PC-3 (cell line): ENCODE measurements at regions not wholly inside any gene's neighbourhood (a gene's known extent, or its start where the extent isn't known, plus 50 kb on each side); places are given as distances from the start of the nearest gene placed in this dataset.

Source experiments
- ATAC-seq: fragments of 200-7000 bp; cut with Tn5 transposase; 2 replicates; pipeline ENCODE4 v1.9.1; 2020; ENCODE audit warnings: mild to moderate bottlenecking, moderate library complexity
- BruUV-seq: library from RNA; stranded (reverse); fragments of 400-500 nt; replicated peaks from 2 replicates; lab custom pipeline; 2021; lab: Mats Ljungman, UMichigan
- CTCF ChIA-PET: fragments of 300-600 bp; sonication (Branson Sonifier 250); formaldehyde crosslinking; loops from one replicate; lab custom pipeline; 2022; ENCODE audit warnings: antibody characterized with exemption; lab: Charles Lee
- POLR2A ChIA-PET: fragments of 300-600 bp; sonication (Branson Sonifier 250); formaldehyde crosslinking; loops from one replicate; lab custom pipeline; 2022; ENCODE audit warnings: antibody characterized with exemption; ENCODE audit not compliant: unreplicated experiment; lab: Charles Lee
- DNase-seq: peaks from one replicate; pipeline ENCODE4 v3.0.0-alpha.2; 2015
- H2AFZ ChIP-seq: fragments of 300-600 bp; sonication (generic); 2 replicates; pipeline ENCODE4 v1.6.0; 2016; ENCODE audit warnings: antibody characterized with exemption, low read length
- H3F3A ChIP-seq: fragments of 300-600 bp; sonication (generic); one replicate; pipeline ENCODE4 v1.6.0; 2017; ENCODE audit warnings: antibody characterized with exemption, low read length, control low read depth, mild to moderate bottlenecking; ENCODE audit not compliant: unreplicated experiment
- H3K27ac ChIP-seq: fragments of 300-600 bp; sonication (generic); 2 replicates; pipeline ENCODE4 v1.5.1; 2016; ENCODE audit warnings: mild to moderate bottlenecking, low read length
- H3K27me3 ChIP-seq: fragments of 300-600 bp; sonication (generic); 2 replicates; pipeline ENCODE4 v1.6.1; 2016; ENCODE audit warnings: low read length, mixed read lengths
- H3K36me3 ChIP-seq: fragments of 300-600 bp; sonication (generic); 2 replicates; pipeline ENCODE4 v1.6.1; 2016; ENCODE audit warnings: low read depth, mixed run types, low read length, mixed read lengths
- H3K4me1 ChIP-seq: fragments of 300-600 bp; sonication (generic); 2 replicates; pipeline ENCODE4 v1.5.1; 2016; ENCODE audit warnings: low read length; ENCODE audit not compliant: insufficient read depth
- H3K4me2 ChIP-seq: fragments of 300-600 bp; sonication (generic); 2 replicates; pipeline ENCODE4 v1.6.0; 2016; ENCODE audit warnings: low read length
- H3K4me3 ChIP-seq: fragments of 300-600 bp; sonication (generic); 2 replicates; pipeline ENCODE4 v1.5.1; 2016; ENCODE audit warnings: mild to moderate bottlenecking, low read length, mixed read lengths
- H3K79me2 ChIP-seq: fragments of 300-600 bp; sonication (generic); 2 replicates; pipeline ENCODE4 v1.6.1; 2017; ENCODE audit warnings: low read length, mixed read lengths
- H3K9ac ChIP-seq: fragments of 300-600 bp; sonication (generic); 2 replicates; pipeline ENCODE4 v1.6.0; 2016; ENCODE audit warnings: mild to moderate bottlenecking, low read length
- H3K9me2 ChIP-seq: fragments of 300-600 bp; sonication (generic); replicated peaks from 2 replicates; pipeline ENCODE4 v1.6.1; 2016; ENCODE audit warnings: mixed run types, low read length, mixed read lengths
- H3K9me3 ChIP-seq: fragments of 300-600 bp; sonication (generic); 2 replicates; pipeline ENCODE4 v1.6.1; 2016; ENCODE audit warnings: low read length, mixed read lengths
- H4K20me1 ChIP-seq: fragments of 300-600 bp; sonication (generic); 2 replicates; pipeline ENCODE4 v1.6.1; 2016; ENCODE audit warnings: low read length, mixed read lengths
- CTCF ChIP-seq: fragments of 300-600 bp; sonication (generic); conservative IDR thresholded peaks from 2 replicates; pipeline ENCODE4 v1.5.1; 2017; ENCODE audit warnings: antibody characterized with exemption, low read depth, mild to moderate bottlenecking, low read length
- EZH2 ChIP-seq: fragments of 300-600 bp; sonication (generic); IDR thresholded peaks from one replicate; pipeline ENCODE4 v1.6.1; 2017; ENCODE audit warnings: antibody characterized with exemption, mild to moderate bottlenecking, low read length; ENCODE audit not compliant: unreplicated experiment
- EZH2phosphoT487 ChIP-seq: fragments of 300-600 bp; sonication (generic); IDR thresholded peaks from 2 replicates; pipeline ENCODE4 v1.6.1; 2018; ENCODE audit warnings: mild to moderate bottlenecking, antibody characterized with exemption, low read length, borderline replicate concordance
- intact Hi-C: fragments of 100-400 bp; cut with micrococcal nuclease; formaldehyde crosslinking; loops from 2 replicates; pipeline ENCODE4 v1.9.0; 2023

- POLR2A ChIA-PET: no interaction called here
- no peak for TF ChIP-seq EZH2phosphoT487
- no peak for TF ChIP-seq EZH2
- TF ChIP-seq CTCF: no peak
Measured at GRCh38 chr10:36091007-36091406, 448.9 kb upstream of the FZD8 start.

GRCh38 chr10:36089790-36090440, 447.8 kb upstream of the FZD8 start:
- no peaks in the 10 kb centered on the region for H3K9me2 ChIP-seq
- H3F3A ChIP-seq: no peaks in the 10 kb centered on the region
- no peak overlapping the region for H3K27ac ChIP-seq
- intact Hi-C loops: no loop called here
- BruUV-seq: no TSS peak
- H3K79me2 ChIP-seq: no peaks in the 10 kb centered on the region
- H3K4me2 ChIP-seq: no peak overlapping the region
- no peaks in the 10 kb centered on the region for H3K27me3 ChIP-seq
- TF ChIP-seq EZH2phosphoT487: no peak
- H3K9me3 ChIP-seq: no peaks in the 10 kb centered on the region
- H3K9ac ChIP-seq: no peak overlapping the region
- no peak overlapping the region for H3K4me3 ChIP-seq
- no peaks in the 10 kb centered on the region for H3K36me3 ChIP-seq
- DNase-seq: no peak
- H2AFZ ChIP-seq: no peak overlapping the region
- H3K4me1 ChIP-seq: peaks cover 17% of the 10 kb centered on the region
- H4K20me1 ChIP-seq: no peaks in the 10 kb centered on the region
- ChIA-PET POLR2A (no interaction called here), CTCF (interaction anchor here (0.6 kb wide), 1 partner anchor 642 kb away, joined by 3 read pairs; no protein-coding TSS in a partner anchor)
- ATAC-seq: no peak

More at GRCh38 chr10:36091007-36091406, 448.9 kb upstream of the FZD8 start:
- no peaks in the 10 kb centered on the region for H3K79me2 ChIP-seq
- no TSS peak for BruUV-seq
- no peaks in the 10 kb centered on the region for H3K36me3 ChIP-seq
- no peak for DNase-seq
- H3K4me2 ChIP-seq: no peak overlapping the region
- no peak overlapping the region for H2AFZ ChIP-seq
- no peak for ATAC-seq
- no peak overlapping the region for H3K27ac ChIP-seq
- no peak overlapping the region for H3K4me3 ChIP-seq
- H3K9me2 ChIP-seq: no peaks in the 10 kb centered on the region
- H3K9ac ChIP-seq: no peak overlapping the region
- intact Hi-C loops: no loop called here
- no peaks in the 10 kb centered on the region for H3F3A ChIP-seq
- CTCF ChIA-PET: no interaction called here
- H3K4me1 ChIP-seq: peaks cover 17% of the 10 kb centered on the region
- H4K20me1 ChIP-seq: no peaks in the 10 kb centered on the region
- H3K9me3 ChIP-seq: no peaks in the 10 kb centered on the region
- no peaks in the 10 kb centered on the region for H3K27me3 ChIP-seq

GRCh38 chr10:36087006-36088005, 445.2 kb upstream of the FZD8 start:
- H3K27ac ChIP-seq: no peak overlapping the region
- no peak overlapping the region for H3K4me3 ChIP-seq
- H4K20me1 ChIP-seq: no peaks in the 10 kb centered on the region
- no TSS peak for BruUV-seq
- H3K9me2 ChIP-seq: no peaks in the 10 kb centered on the region
- H3K36me3 ChIP-seq: no peaks in the 10 kb centered on the region
- no peaks in the 10 kb centered on the region for H3K9me3 ChIP-seq
- intact Hi-C loops: no loop called here
- H3K27me3 ChIP-seq: no peaks in the 10 kb centered on the region
- H3F3A ChIP-seq: no peaks in the 10 kb centered on the region
- TF ChIP-seq EZH2phosphoT487 (no peak), CTCF (no peak), EZH2 (no peak)
- DNase-seq (peak; percentile 82), ATAC-seq (peak; percentile 88)
- H3K4me1 ChIP-seq: peaks cover 11% of the 10 kb centered on the region
- H3K4me2 ChIP-seq: 0 out of 2 replicates have a peak overlapping the region, but pooled peaks have one; percentile 1
- H2AFZ ChIP-seq: peak overlapping the region; percentile 16; the same call in 1 of the 2 replicates
- ChIA-PET CTCF (no interaction called here), POLR2A (interaction anchor here (0.6 kb wide), 2 partner anchors 9 to 197 kb away, joined by 3 to 4 read pairs; no protein-coding TSS in a partner anchor)
- no peaks in the 10 kb centered on the region for H3K79me2 ChIP-seq
- no peak overlapping the region for H3K9ac ChIP-seq
